SW 1271 (cell line): ENCODE measurements at regions not wholly inside any gene's neighbourhood (a gene's known extent, or its start where the extent isn't known, plus 50 kb on each side); places are given as distances from the start of the nearest gene placed in this dataset.

Experiments used
- DNase-seq, 2 experiments: peaks; one replicate each; lab custom pipeline; 2025; lab: John Stamatoyannopoulos, UW

DNA sequence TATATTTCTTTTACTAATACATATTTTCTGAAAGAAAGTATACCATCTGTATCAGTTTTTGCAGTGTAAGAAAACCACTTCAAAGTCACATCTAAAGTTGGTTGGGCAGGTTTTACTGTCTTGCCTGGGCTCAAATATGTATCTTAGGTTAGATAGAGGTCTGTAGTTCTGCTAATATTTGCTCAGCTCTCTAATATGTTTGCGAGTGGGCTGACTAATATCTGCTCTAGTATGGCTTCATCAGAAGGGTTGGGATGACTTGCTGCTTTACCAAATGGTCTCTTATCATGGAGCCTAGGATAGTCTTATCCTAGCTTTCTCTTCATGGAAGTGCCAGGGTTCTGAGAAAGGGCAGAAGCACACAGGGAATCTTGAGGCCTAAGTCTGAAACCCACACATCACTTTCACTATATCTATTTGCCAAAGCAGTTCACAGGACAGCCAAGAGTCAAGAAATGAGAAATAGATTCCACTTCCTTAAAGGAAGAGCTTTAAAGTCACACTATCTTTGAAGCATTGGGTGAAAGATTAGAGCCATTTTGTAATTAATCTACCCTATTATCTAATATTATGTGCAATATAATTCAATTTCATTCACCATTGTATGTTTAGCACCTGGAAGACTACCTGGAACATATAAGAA is 610.0 kb downstream of the KCNJ3 start:
- DNase-seq: no peak

DNA sequence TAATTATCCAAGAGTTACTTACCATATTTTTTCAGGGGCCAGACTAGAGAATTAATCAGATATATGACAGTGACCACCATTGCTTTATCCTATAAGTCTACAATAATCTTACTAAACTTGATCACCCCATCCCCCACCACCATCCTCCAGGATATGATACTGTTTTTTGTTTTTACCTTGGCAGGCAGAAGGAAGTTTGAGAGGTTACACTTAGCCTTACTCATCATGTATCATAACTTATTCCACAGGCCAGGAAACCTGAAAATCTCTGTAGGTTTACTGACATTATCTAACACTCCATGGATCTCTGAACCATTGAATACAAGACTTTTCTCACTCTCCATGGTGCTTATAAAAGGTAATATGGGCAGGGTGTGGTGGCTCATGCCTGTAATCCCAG is 602.7 kb downstream of the KCNJ3 start:
- DNase-seq: no peak

- DNase-seq: no peak
Observed at GRCh38 chr2:155298001-155298400, 599.5 kb downstream of the KCNJ3 start.

DNA sequence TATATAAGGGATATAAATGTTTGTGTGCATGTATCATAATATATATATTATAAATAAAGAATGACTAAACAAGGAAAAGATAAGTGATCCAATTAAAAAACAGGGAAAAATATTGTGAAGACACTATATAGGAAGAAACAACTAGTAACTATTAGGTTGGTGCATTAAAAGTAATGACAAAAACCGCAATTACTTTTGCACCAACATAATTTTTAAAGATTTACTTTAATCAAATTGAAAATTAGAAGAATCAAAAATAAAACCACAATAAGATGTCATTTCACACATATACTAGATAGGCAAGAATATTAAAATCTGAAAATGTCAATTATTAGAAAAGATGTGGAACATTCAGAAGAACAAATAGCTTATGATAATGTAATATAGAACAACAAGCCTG is 595.9 kb downstream of the KCNJ3 start:
- DNase-seq: no peak

GRCh38 chr2:155281907-155282306 is 583.4 kb downstream of the KCNJ3 start:
- DNase-seq: no peak

DNA sequence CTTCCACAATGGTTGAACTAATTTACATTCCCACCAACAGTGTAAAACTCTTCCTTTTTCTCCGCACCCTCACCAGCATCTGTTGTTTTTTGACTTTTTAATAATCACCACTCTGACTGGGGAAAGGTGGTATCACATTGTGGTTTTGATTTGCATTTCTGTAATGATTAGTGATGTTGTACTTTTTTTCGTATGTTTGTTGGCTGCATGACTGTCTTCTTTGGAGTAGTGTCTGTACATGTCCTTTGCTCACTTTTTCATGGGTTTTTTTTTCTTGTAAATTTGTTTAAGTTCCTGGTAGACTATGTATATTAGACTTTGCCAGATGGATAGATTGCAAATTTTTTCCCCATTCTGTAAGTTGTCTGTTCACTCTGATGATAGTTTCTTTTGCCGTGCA is 574.8 kb downstream of the KCNJ3 start:
- DNase-seq: no peak

DNA sequence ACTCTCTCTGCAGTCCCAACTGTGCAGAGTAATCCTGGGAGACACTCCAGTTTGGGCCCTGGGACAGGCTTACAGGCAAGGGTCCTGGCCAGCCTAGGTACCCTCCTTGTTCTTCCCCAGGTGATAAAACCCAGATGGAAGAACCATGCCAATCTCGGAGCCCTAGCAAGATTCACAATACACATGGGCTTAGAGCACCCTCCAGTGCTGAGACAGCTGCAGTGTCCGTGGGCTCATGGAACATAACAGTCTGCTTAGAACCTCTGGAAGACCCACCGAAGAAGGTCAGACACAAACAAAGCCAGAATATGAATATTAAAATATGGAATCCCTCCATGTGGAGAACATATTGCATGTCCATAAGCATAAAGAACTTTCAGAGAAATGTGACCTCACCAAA is 568.1 kb downstream of the KCNJ3 start:
- no peak for DNase-seq

- DNase-seq: no peak
Observed at GRCh38 chr2:155266109-155266508, 567.6 kb downstream of the KCNJ3 start.

DNA sequence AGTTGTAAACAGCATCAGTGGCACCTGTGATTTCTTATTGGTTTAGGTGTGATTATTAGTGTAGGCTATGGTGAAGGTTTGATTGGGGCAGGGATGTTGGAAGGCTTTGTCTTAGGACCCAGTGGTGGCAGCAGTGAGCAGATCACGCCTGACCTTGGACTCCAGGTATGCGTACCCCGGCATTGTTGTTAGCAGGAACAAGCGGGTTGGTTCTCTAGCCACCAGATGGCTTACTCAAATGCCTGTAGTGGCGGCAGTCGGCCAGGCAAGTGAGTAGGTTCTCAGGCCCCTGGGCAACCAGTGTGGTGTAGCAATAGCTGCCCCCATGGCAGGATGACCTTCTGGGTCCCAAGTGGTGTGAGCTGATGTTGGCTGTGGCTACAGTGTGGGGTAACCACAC is 558.3 kb downstream of the KCNJ3 start:
- no peak for DNase-seq

DNA sequence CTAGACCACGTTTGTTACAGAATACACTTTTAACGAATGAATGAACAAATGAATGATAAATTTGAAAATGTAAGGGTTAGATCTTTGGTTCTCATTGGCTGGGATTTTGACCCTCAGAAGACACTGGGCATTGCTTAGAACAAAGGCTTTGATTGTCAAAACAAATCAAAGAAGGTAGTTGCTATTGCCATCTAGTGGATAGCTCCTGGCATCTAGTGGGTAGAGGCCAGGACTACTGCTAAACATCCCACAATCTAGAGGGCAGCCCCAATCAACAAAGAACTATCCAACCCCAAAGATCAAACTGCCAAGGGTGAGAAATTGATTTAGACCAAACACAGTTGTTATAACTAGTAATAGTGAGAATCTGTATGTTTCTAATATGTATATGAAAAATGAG is 552.3 kb downstream of the KCNJ3 start:
- peak in 1 of 2 experiments; percentile 41 for DNase-seq

DNA sequence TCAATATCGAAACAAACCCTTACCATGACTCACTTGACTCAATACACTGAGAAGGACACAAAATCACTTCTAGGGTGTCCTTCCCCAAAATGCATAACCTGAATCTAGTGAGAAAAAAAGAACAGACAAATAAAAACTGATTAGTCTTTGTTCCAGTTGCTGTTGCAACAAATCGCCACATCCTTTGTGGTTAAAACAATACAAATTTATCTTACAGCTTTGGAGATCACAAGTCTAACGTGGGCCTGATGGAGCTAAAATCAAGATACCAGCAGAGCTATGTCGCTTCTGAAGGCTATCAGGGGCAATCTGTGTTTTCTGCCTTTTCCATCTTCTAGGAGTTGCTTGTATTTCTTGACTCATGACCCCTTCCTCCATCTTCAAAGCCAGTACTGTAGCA is 541.7 kb downstream of the KCNJ3 start:
- DNase-seq: no peak

- DNase-seq: no peak
Observed at GRCh38 chr2:155235710-155236109, 537.2 kb downstream of the KCNJ3 start.

DNA sequence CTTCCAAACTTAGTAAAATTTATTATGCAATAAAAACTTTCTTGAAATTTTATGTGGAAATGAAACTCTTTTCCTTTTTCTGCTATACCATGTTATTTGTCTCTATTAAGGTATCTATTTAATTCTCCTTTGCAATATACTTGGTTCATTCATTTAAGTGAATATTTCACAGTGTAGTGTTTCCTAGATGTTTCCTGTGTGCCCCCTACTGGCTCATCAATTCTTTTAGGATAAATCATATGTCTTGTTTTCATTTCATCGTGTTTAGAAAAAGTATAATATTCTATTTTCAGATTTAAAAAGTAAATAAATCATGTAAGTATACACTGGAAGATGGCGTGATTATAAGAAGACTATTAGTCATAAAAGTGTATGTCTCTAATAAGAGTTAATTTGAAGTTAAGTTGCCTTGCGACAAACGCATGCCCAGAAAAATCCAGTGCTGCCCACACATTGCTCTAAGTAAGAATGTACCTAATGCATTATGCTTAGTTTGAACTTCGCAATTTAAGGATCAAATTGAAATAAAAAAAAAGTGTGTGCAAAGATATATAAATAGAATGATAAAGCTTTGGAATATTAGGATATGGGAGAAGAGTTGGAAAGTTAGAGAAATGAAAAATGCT is 525.4 kb downstream of the KCNJ3 start:
- peak in 1 of 2 experiments; percentile 42 for DNase-seq

- no peak for DNase-seq
Observed at GRCh38 chr2:155218945-155219344, 520.5 kb downstream of the KCNJ3 start.

DNA sequence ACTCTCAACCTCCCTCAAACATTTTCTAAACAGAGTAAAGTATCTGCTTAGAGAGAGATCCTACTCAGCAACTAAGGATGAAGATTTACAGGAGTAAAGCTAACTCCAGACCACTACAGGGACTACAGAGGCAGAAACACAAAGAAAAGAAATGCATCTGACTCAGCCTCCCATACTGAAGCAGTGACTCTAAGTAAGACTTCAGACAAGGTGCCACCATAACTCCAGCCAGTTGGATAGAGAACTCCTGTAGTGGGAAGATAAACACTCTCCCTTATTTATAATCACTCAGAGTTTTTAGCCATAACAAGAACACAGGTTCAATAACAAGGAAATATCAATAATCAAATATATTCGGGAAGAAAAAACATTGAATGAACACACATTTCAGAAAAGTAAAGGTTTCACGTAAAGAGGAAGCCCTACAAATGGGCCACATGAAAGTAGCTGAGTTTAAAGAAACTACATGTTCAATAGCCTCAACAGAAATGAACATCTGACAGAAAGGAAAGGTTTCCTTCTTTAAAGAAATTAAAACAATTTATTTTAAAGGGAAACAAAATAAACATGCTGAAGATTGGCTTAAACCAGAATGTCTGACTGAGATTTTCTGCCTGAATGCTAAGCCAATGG is 519.9 kb downstream of the KCNJ3 start:
- no peak for DNase-seq

DNA sequence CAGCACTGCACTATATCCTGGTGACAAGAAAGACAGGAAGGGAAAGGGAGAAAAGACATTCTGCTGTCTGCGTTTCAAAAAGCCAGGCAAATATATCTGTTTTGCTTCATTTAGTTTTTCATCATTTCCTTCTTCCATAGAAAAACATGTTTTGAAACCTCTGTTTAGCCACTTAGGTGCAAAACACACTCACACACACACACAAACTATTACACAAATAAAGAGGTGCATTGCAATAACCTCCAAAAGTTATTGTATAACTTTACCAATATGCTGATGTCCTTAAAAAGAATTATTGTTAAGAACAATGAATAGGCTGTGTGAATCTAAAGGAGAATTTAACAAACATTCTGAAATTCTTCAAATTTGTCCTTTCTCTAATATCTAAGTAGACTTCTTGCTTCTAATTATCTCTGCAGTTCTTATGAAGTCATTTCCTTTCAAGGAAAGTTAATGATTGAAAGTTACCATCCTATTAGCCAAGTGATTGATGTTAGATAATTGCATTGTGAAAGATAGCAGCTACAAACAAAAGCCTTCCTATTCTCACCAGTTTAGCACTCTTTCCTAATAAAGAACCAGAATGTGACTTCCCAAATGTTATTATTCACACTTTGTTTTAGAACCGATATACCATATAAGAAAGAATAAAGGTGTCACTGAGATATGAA is 516.7 kb downstream of the KCNJ3 start:
- DNase-seq: no peak

- no peak for DNase-seq
Observed at GRCh38 chr2:155209696-155210450, 511.4 kb downstream of the KCNJ3 start.

DNA sequence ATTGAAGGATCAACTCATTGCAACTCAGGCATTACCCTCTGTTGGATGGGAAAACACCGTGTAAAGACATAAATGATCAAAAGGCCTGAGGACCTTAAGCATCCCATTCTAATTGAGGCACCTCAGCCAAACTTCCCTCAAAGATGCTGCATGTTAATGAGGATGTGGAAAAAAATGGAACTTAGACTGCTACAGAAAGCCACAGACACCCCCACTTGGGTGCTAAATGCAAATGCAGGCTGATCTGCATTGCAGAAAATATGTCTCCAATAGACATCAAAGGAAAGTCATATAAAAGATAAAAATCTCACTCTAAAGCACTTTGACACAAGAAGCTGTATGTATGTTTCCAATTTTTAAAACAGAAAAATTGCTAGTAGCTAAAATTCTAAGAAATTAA is 504.7 kb downstream of the KCNJ3 start:
- DNase-seq: peak in 1 of 2 experiments; percentile 3

GRCh38 chr2:155200753-155201152 is 502.3 kb downstream of the KCNJ3 start:
- DNase-seq: no peak

DNA sequence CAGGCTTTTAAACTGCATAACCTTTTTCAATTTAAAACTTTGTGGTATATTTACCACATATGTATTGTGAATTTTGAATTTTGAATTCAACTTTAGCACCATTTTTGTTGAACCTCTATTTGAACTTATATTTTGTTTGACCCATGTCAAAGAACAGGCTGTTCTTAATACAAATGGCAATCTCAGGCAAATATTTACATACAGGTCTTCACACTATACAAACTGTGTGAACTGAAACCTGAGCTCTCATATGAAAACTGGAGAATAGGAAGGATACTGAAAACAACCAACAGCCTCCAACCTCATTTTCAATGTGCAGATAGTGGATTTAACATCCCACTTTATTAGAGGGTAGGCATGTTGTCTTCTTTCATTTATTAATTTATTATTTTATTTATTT is 491.8 kb downstream of the KCNJ3 start:
- DNase-seq: no peak

DNA sequence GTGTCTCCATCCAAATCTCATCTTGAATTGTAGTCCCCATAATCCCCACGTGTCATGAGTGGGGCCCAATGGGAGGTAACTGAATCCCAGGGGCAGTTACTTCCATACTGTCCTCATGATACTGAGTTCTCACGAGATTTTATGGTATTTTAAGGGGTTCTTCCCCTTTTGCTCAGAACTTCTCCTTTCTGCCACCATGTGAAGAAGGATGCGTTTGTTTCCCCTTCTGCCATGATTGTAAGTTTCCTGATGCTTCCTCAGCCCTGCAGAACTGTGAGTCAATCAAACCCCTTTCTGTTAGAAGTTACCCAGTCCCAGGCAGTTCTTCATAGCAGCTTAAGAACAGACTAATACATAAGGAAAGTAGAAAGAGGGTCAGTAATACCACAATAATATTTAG is 480.4 kb downstream of the KCNJ3 start:
- DNase-seq: no peak

- DNase-seq: no peak
Observed at GRCh38 chr2:155176345-155176744, 477.9 kb downstream of the KCNJ3 start.
